Spleen (tissue), 11 donors: ENCODE measurements at regions not wholly inside any gene's neighbourhood (a gene's known extent, or its start where the extent isn't known, plus 50 kb on each side); places are given as distances from the start of the nearest gene placed in this dataset.
"Not testable (repeated sequence)": the region's sequence is repeated elsewhere in the genome, so short reads cannot be mapped to it uniquely, and the experiment has no call there.

ENCODE experiments used
- DNase-seq: peaks from one replicate; pipeline ENCODE4 v3.0.0-alpha.2; 2020
- H3K27ac ChIP-seq, 8 donors: fragments of 200-600 bp; sonication (generic) in 7 of 8; 1 replicate in 4 of 8; 2 replicates in 4 of 8; pipeline versions ENCODE4 v1.5.0 to v1.8.0; 2016 to 2021; ENCODE audit warnings: inconsistent platforms in 4 of 8, mild to moderate bottlenecking in 4 of 8, moderate library complexity in 1 of 8
- H3K27me3 ChIP-seq, 7 donors: fragments of 200-600 bp; sonication (generic) in 6 of 7; replicated peaks in 1 of 7; 1 replicate in 4 of 7; 2 replicates in 3 of 7; pipeline versions ENCODE4 v1.5.0 to v1.8.0; 2016 to 2021; ENCODE audit warnings: inconsistent platforms in 3 of 7, mild to moderate bottlenecking in 1 of 7
- H3K36me3 ChIP-seq, 6 donors: fragments of 200-600 bp; sonication (generic) in 5 of 6; 1 replicate in 4 of 6; 2 replicates in 2 of 6; pipeline versions ENCODE4 v1.5.0 to v1.8.0; 2016 to 2021; ENCODE audit warnings: inconsistent platforms in 2 of 6
- H3K4me1 ChIP-seq, 6 donors: fragments of 200-600 bp; sonication (generic) in 5 of 6; 1 replicate in 3 of 6; 2 replicates in 3 of 6; pipeline versions ENCODE4 v1.5.0 to v1.8.0; 2016 to 2021; ENCODE audit warnings: inconsistent platforms in 3 of 6
- H3K4me3 ChIP-seq, 8 donors: fragments of 200-600 bp; sonication (generic) in 7 of 8; 1 replicate in 4 of 8; 2 replicates in 4 of 8; pipeline versions ENCODE4 v1.5.0 to v1.8.0; 2016 to 2021; ENCODE audit warnings: inconsistent platforms in 4 of 8, mild to moderate bottlenecking in 4 of 8, moderate library complexity in 2 of 8
- H3K9me3 ChIP-seq, 8 donors: fragments of 200-600 bp; sonication (generic) in 7 of 8; 1 replicate in 4 of 8; 2 replicates in 4 of 8; pipeline versions ENCODE4 v1.5.0 to v1.8.0; 2016 to 2021; ENCODE audit warnings: inconsistent platforms in 4 of 8
- CTCF ChIP-seq, 11 experiments: fragments of 200-600 bp in 7 of 11; fragments of 450-650 bp in 4 of 11; sonication (generic) in 4 of 11; IDR thresholded peaks in 8 of 11; conservative IDR thresholded peaks in 3 of 11; 1 replicate in 7 of 11; 2 replicates in 4 of 11; pipeline versions ENCODE4 v1.4.0 to v1.8.0; 2016 to 2021; ENCODE audit warnings: antibody characterized with exemption in 11 of 11, inconsistent platforms in 4 of 11, mild to moderate bottlenecking in 1 of 11
- POLR2A ChIP-seq, 3 donors: fragments of 450-650 bp; IDR thresholded peaks; one replicate each; pipeline ENCODE4 v1.5.1; 2017; ENCODE audit warnings: antibody characterized with exemption in 3 of 3, mild to moderate bottlenecking in 1 of 3
- POLR2AphosphoS5 ChIP-seq, 3 donors: sonication (generic); formaldehyde crosslinking; IDR thresholded peaks; one replicate each; pipeline ENCODE4 v1.5.1; 2017; ENCODE audit warnings: antibody characterized with exemption in 3 of 3
- WGBS, 5 donors: extraction: QIAGEN DNeasy Blood & Tissue Kit in 3 of 5; methylation state at CpG; one replicate each; pipeline versions ENCODE4 v1.1.5 to v1.1.7; 2013 to 2018; 5-methylcytosine and 5-hydroxymethylcytosine counted together
- intact Hi-C: fragments of 100-400 bp; cut with DNase I; formaldehyde crosslinking; loops from one replicate; pipeline ENCODE4 v1.15.0; 2023; ENCODE audit warnings: low total_unique reads
- donor health status: healthy with polysubstance abuse.
- donor health status: DM: no; HTN: no; CAD: no; lungs with moderate emphysema.
- donor health status: DM: no; HTN: no; CAD: no.
- donor health status: Bipolar disorder and iron deficiency.
- donor health status: healthy.
- donor health status: DM: no; HTN: no; CAD: no.
- donor health status: DM: yes; HTN: yes; CAD: no.

- H3K9me3 ChIP-seq, result peaks cover 0 to 27% (median 0%) of the 10 kb centered on the region in 8 donors
- intact Hi-C loops, result no loop called here
- 81 to 91% (median 85%) methylated on average over 3 of the region's 3 CpGs for WGBS, 5 donors
- no peak overlapping the region for H3K27ac ChIP-seq
- no peak for DNase-seq
- H3K36me3 ChIP-seq, result no peaks in the 10 kb centered on the region
- no peaks in the 10 kb centered on the region for H3K27me3 ChIP-seq
- H3K4me1 ChIP-seq, result no peaks in the 10 kb centered on the region
- no peak overlapping the region for H3K4me3 ChIP-seq
- TF ChIP-seq POLR2AphosphoS5 (IDR thresholded peaks at IDR 0.05), result no peak
- no peak for TF ChIP-seq CTCF (IDR thresholded peaks at IDR 0.05 in 8 of 11, conservative IDR thresholded peaks at IDR 0.05 in 3 of 11)
- TF ChIP-seq POLR2A (IDR thresholded peaks at IDR 0.05), result no peak
Measured at GRCh38 chr21:27320868-27321267, 354.0 kb upstream of the ADAMTS5 start.

- H3K36me3 ChIP-seq, intact Hi-C loops, H3K27me3 ChIP-seq, H3K4me3 ChIP-seq, H3K27ac ChIP-seq, H3K4me1 ChIP-seq, DNase-seq: not testable (repeated sequence)
- H3K9me3 ChIP-seq, result peaks cover 0 to 45% (median 2%) of the 10 kb centered on the region in 8 donors
- WGBS, 5 donors, result 77 to 87% (median 78%) methylated on average over 3 of the region's 3 CpGs
Measured at GRCh38 chr21:27317601-27318000, 350.7 kb upstream of the ADAMTS5 start.

- H3K4me3 ChIP-seq, result no peak overlapping the region
- H3K27ac ChIP-seq, result no peak overlapping the region
- H3K27me3 ChIP-seq, result no peaks in the 10 kb centered on the region
- TF ChIP-seq POLR2A (IDR thresholded peaks at IDR 0.05) (no peak), POLR2AphosphoS5 (IDR thresholded peaks at IDR 0.05) (no peak), CTCF (IDR thresholded peaks at IDR 0.05 in 8 of 11, conservative IDR thresholded peaks at IDR 0.05 in 3 of 11) (no peak)
- peaks cover 0 to 66% (median 11%) of the 10 kb centered on the region in 8 donors for H3K9me3 ChIP-seq
- DNase-seq, result no peak
- no peaks in the 10 kb centered on the region for H3K4me1 ChIP-seq
- intact Hi-C loops, result no loop called here
- no peaks in the 10 kb centered on the region for H3K36me3 ChIP-seq
- WGBS, 5 donors, result 78 to 100% (median 94%) methylated on average over 2 of the region's 2 CpGs
Measured at GRCh38 chr21:27315373-27315772, 348.5 kb upstream of the ADAMTS5 start.

GRCh38 chr21:27314131-27314530 lies 347.2 kb upstream of the ADAMTS5 start:
- no peaks in the 10 kb centered on the region for H3K4me1 ChIP-seq
- no peaks in the 10 kb centered on the region for H3K36me3 ChIP-seq
- 47 to 82% (median 79%) methylated on average over 1 of the region's 1 CpG for WGBS, 5 donors
- TF ChIP-seq CTCF (IDR thresholded peaks at IDR 0.05 in 8 of 11, conservative IDR thresholded peaks at IDR 0.05 in 3 of 11) (no peak), POLR2A (IDR thresholded peaks at IDR 0.05) (no peak), POLR2AphosphoS5 (IDR thresholded peaks at IDR 0.05) (no peak)
- H3K27me3 ChIP-seq, result no peaks in the 10 kb centered on the region
- no peak overlapping the region for H3K4me3 ChIP-seq
- DNase-seq, result no peak
- no peak overlapping the region for H3K27ac ChIP-seq
- intact Hi-C loops, result no loop called here
- peaks cover 0 to 73% (median 13%) of the 10 kb centered on the region in 8 donors for H3K9me3 ChIP-seq
